ENCODE measurements at regions not wholly inside any gene's neighbourhood (a gene's known extent, or its start where the extent isn't known, plus 50 kb on each side); places are given as distances from the start of the nearest gene placed in this dataset.

DNA sequence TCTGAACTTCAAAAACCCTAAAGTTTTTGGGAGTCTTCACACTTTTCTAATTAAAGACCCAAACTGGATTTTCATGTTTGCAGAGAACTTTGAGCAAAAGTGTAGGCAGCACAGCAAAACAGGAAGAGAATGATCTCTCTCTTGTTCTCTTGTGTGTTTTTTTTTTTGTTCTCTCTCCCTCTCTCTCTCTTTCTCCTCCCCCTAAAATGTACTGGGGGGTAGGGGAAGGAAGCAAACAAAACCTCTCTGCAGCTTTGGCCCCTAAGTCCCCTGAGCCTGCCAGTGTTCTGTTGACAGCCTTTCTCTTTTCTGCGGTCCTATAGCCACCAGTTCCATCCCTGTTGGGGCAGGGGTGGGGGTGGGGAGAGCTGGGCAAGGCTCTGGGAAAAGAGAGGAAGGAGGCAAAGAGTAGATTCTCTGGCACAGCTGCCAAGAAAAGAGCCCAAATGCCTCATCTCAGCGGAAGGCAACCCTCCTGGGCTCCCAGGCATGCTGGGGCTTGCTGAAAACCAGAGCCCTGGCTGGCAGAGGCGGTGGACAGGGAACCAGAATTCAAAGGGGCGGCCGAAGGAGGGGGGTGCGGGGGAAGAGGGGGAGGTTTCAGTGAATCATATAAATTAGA lies 295.3 kb downstream of the SOX9 start:
- H3K27ac ChIP-seq = no peak overlapping the region

GRCh38 chr17:72416905-72417304 lies 296.1 kb downstream of the SOX9 start:
- no peak overlapping the region for H3K27ac ChIP-seq
- TF ChIP-seq, protein P1, sequence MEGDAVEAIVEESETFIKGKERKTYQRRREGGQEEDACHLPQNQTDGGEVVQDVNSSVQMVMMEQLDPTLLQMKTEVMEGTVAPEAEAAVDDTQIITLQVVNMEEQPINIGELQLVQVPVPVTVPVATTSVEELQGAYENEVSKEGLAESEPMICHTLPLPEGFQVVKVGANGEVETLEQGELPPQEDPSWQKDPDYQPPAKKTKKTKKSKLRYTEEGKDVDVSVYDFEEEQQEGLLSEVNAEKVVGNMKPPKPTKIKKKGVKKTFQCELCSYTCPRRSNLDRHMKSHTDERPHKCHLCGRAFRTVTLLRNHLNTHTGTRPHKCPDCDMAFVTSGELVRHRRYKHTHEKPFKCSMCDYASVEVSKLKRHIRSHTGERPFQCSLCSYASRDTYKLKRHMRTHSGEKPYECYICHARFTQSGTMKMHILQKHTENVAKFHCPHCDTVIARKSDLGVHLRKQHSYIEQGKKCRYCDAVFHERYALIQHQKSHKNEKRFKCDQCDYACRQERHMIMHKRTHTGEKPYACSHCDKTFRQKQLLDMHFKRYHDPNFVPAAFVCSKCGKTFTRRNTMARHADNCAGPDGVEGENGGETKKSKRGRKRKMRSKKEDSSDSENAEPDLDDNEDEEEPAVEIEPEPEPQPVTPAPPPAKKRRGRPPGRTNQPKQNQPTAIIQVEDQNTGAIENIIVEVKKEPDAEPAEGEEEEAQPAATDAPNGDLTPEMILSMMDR (conservative IDR thresholded peaks at IDR 0.05) = no peak

More for the DNA sequence above, 295.3 kb downstream of the SOX9 start:
- TF ChIP-seq, protein P1 (conservative IDR thresholded peaks at IDR 0.05) = no peak

- no peak overlapping the region for H3K27ac ChIP-seq
- TF ChIP-seq, protein P1 (conservative IDR thresholded peaks at IDR 0.05) = no peak
Measured at GRCh38 chr17:72417627-72418026, 296.8 kb downstream of the SOX9 start.

DNA sequence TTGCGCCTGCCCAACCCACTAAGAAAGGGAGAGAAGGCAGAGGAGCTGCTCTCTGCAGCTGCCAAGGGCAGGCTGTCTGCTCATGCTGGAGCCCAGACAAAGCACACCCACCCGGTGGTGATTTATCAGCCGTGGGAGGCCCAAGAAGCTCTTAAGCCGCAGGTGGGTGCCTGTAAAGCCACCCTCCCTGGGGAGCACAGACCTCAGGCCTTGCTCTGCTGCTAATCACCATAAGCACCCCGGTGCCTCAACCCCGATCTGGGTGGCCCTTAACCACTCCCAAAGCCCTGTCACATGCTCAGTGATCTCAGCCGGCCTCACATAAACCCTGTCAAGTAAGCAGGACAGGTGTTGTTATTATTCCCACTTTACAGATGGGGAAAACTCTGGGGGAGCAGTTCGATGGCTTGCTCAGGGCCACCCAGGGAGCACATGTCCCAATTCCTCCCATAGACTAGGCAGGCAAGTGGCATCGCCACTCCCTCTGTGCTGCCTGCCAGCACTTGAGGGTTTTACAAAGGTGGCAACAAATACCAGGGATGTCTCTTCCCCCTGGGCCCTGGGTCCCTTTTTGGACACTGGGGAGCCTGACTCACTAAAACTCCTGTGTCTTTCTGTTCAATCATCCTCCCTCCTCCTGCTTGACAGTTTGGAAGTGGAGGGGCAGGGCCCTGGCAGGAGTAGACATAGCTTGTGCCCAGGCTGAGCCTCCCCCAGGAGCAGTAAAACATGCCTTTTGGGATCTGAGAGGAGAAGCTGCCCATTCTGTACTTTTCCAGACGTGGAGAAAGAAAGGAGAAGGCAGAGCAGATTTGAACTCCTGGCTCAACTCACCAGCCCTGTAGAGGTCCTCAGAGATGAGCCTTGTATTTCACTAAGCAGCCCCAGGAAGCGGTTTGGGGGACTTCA lies 299.3 kb downstream of the SOX9 start:
- no peak overlapping the region for H3K27ac ChIP-seq

DNA sequence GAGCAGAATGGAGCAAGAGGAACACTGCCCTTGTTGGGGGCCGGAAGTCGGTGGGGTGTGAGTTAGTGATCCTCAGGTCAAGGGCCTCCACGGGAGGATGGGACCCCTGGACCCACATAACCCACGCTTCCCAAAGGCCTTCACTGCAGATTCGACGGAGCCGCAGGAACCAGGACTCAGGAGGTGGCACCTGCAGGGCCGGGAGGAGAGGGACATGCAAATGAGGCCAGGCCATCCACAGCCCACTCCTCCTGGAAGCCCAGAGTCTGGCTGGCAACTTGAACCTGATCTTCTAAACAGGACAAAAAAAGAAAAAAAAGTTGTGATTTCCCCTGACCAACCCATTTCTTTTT lies 299.9 kb downstream of the SOX9 start:
- TF ChIP-seq, protein P1 (conservative IDR thresholded peaks at IDR 0.05) = no peak
- no peak overlapping the region for H3K27ac ChIP-seq

More for the DNA sequence above, 299.3 kb downstream of the SOX9 start:
- TF ChIP-seq, protein P1 (conservative IDR thresholded peaks at IDR 0.05) = no peak

GRCh38 chr17:72421128-72422092 lies 300.6 kb downstream of the SOX9 start:
- no peak overlapping the region for H3K27ac ChIP-seq

More at GRCh38 chr17:72421128-72422092, 300.6 kb downstream of the SOX9 start:
- TF ChIP-seq, protein P1 (conservative IDR thresholded peaks at IDR 0.05) = no peak
